Dermis microvascular lymphatic vessel endothelial cell (primary cell): ENCODE measurements at regions not wholly inside any gene's neighbourhood (a gene's known extent, or its start where the extent isn't known, plus 50 kb on each side); places are given as distances from the start of the nearest gene placed in this dataset.

Experiments used
- DNase-seq, 2 donors: peaks; one replicate each; pipeline versions ENCODE4 v3.0.0 to v3.0.0-alpha.2; 2010; ENCODE audit warnings: low read depth in 2 of 2

- no peak for DNase-seq
Measured at GRCh38 chr2:199025146-199025545, 432.6 kb downstream of the SATB2 start.

- no peak for DNase-seq
Measured at GRCh38 chr2:199024224-199024623, 433.5 kb downstream of the SATB2 start.

- peak in 1 of 2 donors; percentile 3 for DNase-seq
Measured at GRCh38 chr2:199019898-199020507, 437.7 kb downstream of the SATB2 start.

DNA sequence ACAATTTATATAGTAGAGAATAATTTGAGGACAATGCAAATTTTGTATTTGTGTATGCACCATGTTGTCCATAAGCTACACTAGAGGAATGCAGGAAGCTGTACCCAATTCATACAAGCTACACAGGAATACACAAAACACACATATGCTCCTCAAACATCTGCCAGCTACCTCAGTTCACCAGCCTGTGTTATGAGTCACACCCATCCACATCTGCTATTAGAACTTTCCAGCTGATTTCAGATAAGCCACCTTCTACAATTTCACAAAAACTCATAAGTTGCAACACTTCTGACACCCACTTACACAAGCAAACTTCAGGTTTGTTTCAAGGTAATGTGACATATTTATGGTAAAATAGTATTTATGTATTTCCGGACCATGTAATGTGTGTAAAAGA lies 438.9 kb downstream of the SATB2 start:
- DNase-seq = no peak

- no peak for DNase-seq
Measured at GRCh38 chr2:199015072-199015471, 442.7 kb downstream of the SATB2 start.

DNA sequence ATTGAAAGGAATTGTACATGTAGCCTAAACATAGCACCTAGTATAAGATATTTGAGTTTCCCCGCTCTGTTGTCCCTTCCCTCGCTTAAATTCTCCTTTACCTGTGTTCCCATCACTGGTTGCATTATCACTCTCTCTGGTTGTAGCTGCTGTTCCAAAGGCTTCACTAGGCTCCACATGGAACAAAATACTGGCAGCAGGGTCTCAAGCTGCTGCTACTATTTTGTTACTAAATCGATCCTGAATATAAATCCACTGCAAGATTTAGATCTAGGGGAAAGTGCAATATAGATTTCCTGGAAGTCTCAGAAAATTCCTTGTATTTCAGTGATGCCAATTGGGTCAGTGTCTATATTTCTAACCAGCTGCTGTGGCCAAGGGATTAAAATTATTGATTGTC lies 443.5 kb downstream of the SATB2 start:
- no peak for DNase-seq

GRCh38 chr2:199011908-199012307 lies 445.8 kb downstream of the SATB2 start:
- no peak for DNase-seq

DNA sequence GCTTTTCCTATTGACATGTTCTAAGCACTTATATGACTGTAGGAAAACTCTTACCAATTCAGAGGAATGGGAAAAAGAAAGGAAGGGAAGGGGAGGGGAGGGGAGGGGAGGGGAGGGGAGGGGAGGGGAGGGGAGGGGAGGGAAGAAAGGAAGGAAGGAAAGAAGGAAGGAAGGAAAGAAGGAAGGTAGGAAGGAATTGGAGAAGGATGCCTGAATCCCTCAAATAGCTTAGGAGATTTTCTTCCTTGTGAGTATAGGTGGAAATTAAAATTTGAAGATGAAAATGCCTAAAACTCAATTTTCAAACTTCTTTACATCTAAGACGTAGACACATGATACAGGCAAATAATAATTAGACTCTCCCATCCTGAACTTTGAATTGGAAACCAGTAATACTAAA lies 463.1 kb downstream of the SATB2 start:
- no peak for DNase-seq

GRCh38 chr2:198991431-198991830 lies 466.3 kb downstream of the SATB2 start:
- DNase-seq = no peak

DNA sequence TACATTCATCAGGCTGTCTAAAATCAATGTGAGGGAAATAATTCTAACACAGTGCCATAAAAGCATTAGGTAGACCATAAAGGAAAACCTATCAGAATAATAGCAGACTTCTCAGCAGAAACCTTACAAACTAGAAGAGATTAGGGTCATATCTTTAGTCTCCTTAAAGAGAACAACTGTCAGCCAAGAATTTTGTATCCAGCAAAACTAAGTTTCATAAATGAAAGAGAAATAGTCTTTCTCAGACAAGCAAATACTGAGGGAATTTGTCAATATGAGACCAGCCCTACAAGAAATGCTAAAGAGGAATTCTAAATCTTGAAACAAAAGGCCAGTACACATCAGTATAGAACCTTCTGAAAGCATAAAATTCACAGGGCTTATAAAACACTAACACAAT lies 482.0 kb downstream of the SATB2 start:
- DNase-seq = no peak

GRCh38 chr2:198973785-198974184 lies 484.0 kb downstream of the SATB2 start:
- peak in 1 of 2 donors; percentile 1 for DNase-seq

GRCh38 chr2:198973181-198973580 lies 484.6 kb downstream of the SATB2 start:
- no peak for DNase-seq

DNA sequence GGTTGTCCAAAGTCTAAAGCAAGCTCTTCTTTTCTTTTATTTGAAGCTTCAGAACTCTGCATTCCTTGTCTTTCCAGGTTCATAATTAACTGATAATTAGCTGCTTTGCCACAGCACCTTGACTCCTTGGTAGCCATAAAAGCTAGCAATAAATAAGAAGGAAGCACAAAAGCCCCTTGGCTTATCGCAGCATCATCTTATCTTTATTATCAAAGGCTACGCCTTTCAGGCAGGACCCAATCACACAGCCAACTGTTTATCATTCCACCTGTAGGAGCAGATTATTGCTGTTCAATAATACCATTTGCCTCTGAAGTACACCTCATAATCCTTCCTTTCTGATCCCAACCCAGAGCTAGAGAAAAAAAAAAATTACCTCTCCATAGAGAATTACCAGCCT lies 489.2 kb downstream of the SATB2 start:
- no peak for DNase-seq

GRCh38 chr2:198966269-198966668 lies 491.5 kb downstream of the SATB2 start:
- DNase-seq = no peak

DNA sequence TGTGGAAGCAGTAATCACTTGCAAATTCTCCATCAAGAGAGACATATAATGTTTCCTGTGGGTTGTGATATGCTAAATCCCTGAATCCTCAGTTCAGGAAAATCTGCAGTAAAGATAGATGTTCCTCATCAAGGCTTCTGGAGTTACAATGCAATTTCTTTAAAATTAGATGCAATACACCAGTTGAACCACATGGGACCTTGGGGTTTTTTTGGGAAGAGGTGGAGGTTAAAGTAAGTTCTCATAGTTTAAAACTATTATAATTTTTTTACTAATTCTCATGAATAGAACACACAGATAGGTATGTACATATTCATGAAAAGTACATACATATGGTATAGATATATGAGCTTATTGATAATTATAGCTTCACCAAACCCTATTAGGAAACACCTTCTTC lies 496.2 kb downstream of the SATB2 start:
- DNase-seq = no peak

- no peak for DNase-seq
Measured at GRCh38 chr2:198957181-198957580, 500.6 kb downstream of the SATB2 start.

- DNase-seq = no peak
Measured at GRCh38 chr2:198953328-198953727, 504.4 kb downstream of the SATB2 start.

DNA sequence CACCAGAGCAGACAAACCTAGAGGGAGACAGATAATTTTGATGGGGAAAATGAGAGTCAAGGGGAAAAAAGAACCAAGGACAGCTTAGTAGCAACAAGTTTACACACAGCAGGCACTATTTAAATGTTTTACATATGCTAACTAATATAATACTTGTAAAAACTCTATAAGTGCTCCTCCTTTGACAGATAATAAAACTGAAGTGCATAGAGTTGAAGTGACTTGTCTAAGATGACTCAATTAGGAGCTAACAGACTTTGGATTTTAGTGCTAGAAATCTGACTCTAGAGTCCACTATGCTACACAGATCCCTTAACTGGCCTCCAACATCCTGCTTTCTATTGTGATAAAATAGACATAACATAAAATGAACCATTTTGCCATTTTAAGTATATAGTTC lies 506.9 kb downstream of the SATB2 start:
- DNase-seq = no peak

GRCh38 chr2:198945496-198945895 lies 512.2 kb downstream of the SATB2 start:
- DNase-seq = no peak

DNA sequence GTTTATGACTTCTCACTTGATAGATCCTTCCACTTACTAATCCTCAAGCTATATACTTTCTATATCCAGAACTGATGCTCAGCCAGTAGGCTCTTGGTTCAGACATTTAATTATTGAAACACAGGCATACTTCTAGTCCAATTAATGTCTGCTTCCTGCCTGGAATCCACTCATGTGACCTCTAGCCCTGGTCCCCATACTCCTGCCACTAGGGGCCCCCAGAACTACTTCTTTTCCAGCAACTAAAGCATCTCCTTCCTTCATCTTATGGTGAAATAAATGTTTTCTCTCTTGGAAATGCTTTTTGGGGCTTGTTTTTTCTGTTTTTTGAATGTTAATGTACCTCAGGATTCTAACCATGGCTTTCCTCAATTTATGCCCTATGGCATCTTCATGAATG lies 527.6 kb downstream of the SATB2 start:
- DNase-seq = no peak

- no peak for DNase-seq
Measured at GRCh38 chr2:198928026-198928425, 529.7 kb downstream of the SATB2 start.

- no peak for DNase-seq
Measured at GRCh38 chr2:198917926-198918720, 539.6 kb downstream of the SATB2 start.

DNA sequence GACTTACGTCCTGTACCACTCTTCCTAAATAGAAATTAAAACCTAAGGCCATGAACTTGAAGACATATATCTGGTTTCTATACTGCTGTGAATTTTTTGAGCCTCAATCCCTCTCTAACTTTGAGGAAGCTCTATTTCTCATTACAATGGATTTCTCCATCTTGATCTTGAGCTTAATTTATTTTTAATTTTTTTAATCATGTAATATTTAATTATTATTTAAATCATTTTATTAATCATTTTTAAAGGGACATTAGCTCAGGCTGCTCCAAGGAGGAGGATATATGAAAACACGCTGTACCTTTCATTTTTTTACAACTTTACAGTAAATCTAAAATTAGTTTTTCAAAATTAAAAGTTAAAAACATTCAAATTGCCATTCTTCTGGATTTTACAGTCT lies 540.5 kb downstream of the SATB2 start:
- no peak for DNase-seq
